Endodermal cell (in vitro differentiated cells): ENCODE measurements at regions not wholly inside any gene's neighbourhood (a gene's known extent, or its start where the extent isn't known, plus 50 kb on each side); places are given as distances from the start of the nearest gene placed in this dataset.

ENCODE experiments used
- DNase-seq: peaks from one replicate; pipeline ENCODE4 v3.0.0-alpha.2; 2017
- H3K27ac ChIP-seq: 2 replicates; pipeline ENCODE4 v1.5.1; 2013; ENCODE audit warnings: mild to moderate bottlenecking, low read depth, low read length, moderate library complexity
- H3K27me3 ChIP-seq: 2 replicates; pipeline ENCODE4 v1.6.1; 2013; ENCODE audit warnings: mild to moderate bottlenecking, low read length, moderate library complexity; ENCODE audit not compliant: insufficient read depth, control insufficient read depth, poor library complexity, severe bottlenecking
- H3K36me3 ChIP-seq: 2 replicates; pipeline ENCODE4 v1.7.0; 2013; ENCODE audit warnings: mild to moderate bottlenecking, low read length, moderate library complexity; ENCODE audit not compliant: control insufficient read depth, insufficient read depth
- H3K4me1 ChIP-seq: one replicate; pipeline ENCODE4 v1.7.0; 2013; ENCODE audit warnings: low read length; ENCODE audit not compliant: control insufficient read depth, insufficient read depth
- H3K4me3 ChIP-seq: 2 replicates; pipeline ENCODE4 v1.5.1; 2013; ENCODE audit warnings: mild to moderate bottlenecking, low read length, moderate library complexity
- H3K9ac ChIP-seq: 2 replicates; pipeline ENCODE4 v1.6.1; 2013; ENCODE audit warnings: mild to moderate bottlenecking, low read length, moderate library complexity; ENCODE audit not compliant: poor library complexity, severe bottlenecking; ENCODE audit errors: extremely low read depth
- H3K9me3 ChIP-seq: 2 replicates; pipeline ENCODE4 v1.6.1; 2013; ENCODE audit warnings: mild to moderate bottlenecking, low read length, moderate library complexity; ENCODE audit not compliant: control insufficient read depth
- H3K27ac Mint-ChIP-seq: 2 replicates; pipeline ENCODE4 v1.8.0; 2020; ENCODE audit warnings: mixed read lengths
- H3K27me3 Mint-ChIP-seq: 2 replicates; pipeline ENCODE4 v1.8.0; 2021; ENCODE audit warnings: mild to moderate bottlenecking, mixed read lengths; ENCODE audit not compliant: insufficient read depth
- H3K36me3 Mint-ChIP-seq: 2 replicates; pipeline ENCODE4 v1.8.0; 2020; ENCODE audit warnings: low read depth, mixed read lengths
- H3K4me1 Mint-ChIP-seq: 2 replicates; pipeline ENCODE4 v1.8.0; 2020; ENCODE audit warnings: mixed read lengths
- H3K4me3 Mint-ChIP-seq: 2 replicates; pipeline ENCODE4 v1.8.0; 2020; ENCODE audit warnings: mild to moderate bottlenecking, moderate library complexity, mixed read lengths
- H3K9me3 Mint-ChIP-seq: 2 replicates; pipeline ENCODE4 v1.8.0; 2020; ENCODE audit warnings: mild to moderate bottlenecking, mixed read lengths
- WGBS, 2 experiments: methylation state at CpG; one replicate each; pipeline versions ENCODE4 v1.1.5 to v1.1.7; 2013; ENCODE audit warnings: missing lambda C conversion rate in 2 of 2, mixed read lengths in 1 of 2; ENCODE audit not compliant: insufficient coverage in 1 of 2, insufficient read length in 1 of 2; 5-methylcytosine and 5-hydroxymethylcytosine counted together
- TF ChIP-seq, protein P1 (sequence below): fragments of 200-600 bp; sonication (generic); conservative IDR thresholded peaks from 2 replicates; pipeline ENCODE4 v1.5.0; 2021; ENCODE audit warnings: antibody characterized with exemption, mild to moderate bottlenecking

DNA sequence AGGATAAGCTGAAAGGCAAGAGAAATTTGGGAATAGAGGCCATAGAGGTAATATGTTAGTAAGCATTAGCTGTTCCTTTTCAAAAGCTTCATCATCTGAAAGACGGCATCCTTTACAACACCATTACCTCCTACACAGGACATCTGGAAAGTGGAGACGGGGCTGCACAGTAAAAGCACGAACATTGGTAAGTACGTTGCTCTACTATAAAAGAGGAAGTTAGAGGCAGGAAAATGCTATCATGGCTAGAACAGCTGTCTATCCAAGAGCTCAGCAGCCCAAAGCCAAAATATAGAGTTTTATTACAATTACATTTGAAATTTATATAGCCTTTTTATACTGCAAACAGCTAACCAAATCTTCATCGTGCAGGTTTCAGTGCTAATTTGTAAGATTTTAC, 172.3 kb upstream of the GRIP1 start:
- DNase-seq: no peak
- Histone ChIP-seq H3K27ac (no peak overlapping the region), H3K4me1 (no peaks in the 10 kb centered on the region), H3K9me3 (no peaks in the 10 kb centered on the region), H3K4me3 (no peak overlapping the region), H3K36me3 (no peaks in the 10 kb centered on the region), H3K27me3 (no peaks in the 10 kb centered on the region), H3K9ac (no peak overlapping the region)
- Mint-ChIP-seq H3K9me3 (no peaks in the 10 kb centered on the region), H3K4me3 (no peak overlapping the region), H3K36me3 (no peaks in the 10 kb centered on the region), H3K27me3 (peaks cover 4% of the 10 kb centered on the region), H3K27ac (no peak overlapping the region), H3K4me1 (no peaks in the 10 kb centered on the region)
- 87 to 100% methylated on average over 4 to 5 of the region's 5 CpGs for WGBS, 2 experiments
- TF ChIP-seq, protein P1, sequence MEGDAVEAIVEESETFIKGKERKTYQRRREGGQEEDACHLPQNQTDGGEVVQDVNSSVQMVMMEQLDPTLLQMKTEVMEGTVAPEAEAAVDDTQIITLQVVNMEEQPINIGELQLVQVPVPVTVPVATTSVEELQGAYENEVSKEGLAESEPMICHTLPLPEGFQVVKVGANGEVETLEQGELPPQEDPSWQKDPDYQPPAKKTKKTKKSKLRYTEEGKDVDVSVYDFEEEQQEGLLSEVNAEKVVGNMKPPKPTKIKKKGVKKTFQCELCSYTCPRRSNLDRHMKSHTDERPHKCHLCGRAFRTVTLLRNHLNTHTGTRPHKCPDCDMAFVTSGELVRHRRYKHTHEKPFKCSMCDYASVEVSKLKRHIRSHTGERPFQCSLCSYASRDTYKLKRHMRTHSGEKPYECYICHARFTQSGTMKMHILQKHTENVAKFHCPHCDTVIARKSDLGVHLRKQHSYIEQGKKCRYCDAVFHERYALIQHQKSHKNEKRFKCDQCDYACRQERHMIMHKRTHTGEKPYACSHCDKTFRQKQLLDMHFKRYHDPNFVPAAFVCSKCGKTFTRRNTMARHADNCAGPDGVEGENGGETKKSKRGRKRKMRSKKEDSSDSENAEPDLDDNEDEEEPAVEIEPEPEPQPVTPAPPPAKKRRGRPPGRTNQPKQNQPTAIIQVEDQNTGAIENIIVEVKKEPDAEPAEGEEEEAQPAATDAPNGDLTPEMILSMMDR: no peak

DNA sequence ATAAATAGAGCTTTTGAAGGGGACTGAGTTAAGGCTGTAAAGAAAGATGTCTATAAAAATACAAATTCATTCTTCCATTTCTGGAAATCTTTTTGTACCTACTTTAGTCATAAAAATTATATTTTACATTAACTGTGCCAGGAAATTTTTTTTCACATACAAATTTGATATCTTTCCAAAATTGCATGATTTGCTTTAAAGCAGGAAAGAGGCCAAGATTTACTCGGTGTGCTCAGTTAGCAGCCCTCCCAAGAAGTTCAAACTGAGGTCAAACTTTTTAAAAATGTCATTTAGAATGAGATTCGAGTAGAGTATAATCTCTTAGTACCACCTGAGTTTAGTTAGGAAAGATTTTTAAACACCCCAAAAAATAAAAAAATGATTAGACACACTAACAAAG, 173.2 kb upstream of the GRIP1 start:
- H3K9me3 ChIP-seq: no peaks in the 10 kb centered on the region
- 85% methylated on average over 2 of the region's 2 CpGs; no CpG with 5 or more reads in 1 of the 2 experiments for WGBS, 2 experiments
- Mint-ChIP-seq H3K4me3 (no peak overlapping the region), H3K27ac (no peak overlapping the region), H3K4me1 (no peaks in the 10 kb centered on the region), H3K9me3 (no peaks in the 10 kb centered on the region), H3K36me3 (no peaks in the 10 kb centered on the region), H3K27me3 (peaks cover under 1% of the 10 kb centered on the region)
- no peaks in the 10 kb centered on the region for H3K4me1 ChIP-seq
- H3K4me3 ChIP-seq: no peak overlapping the region
- no peaks in the 10 kb centered on the region for H3K27me3 ChIP-seq
- TF ChIP-seq, protein P1: no peak
- H3K36me3 ChIP-seq: no peaks in the 10 kb centered on the region
- no peak overlapping the region for H3K9ac ChIP-seq
- no peak for DNase-seq
- H3K27ac ChIP-seq: no peak overlapping the region

DNA sequence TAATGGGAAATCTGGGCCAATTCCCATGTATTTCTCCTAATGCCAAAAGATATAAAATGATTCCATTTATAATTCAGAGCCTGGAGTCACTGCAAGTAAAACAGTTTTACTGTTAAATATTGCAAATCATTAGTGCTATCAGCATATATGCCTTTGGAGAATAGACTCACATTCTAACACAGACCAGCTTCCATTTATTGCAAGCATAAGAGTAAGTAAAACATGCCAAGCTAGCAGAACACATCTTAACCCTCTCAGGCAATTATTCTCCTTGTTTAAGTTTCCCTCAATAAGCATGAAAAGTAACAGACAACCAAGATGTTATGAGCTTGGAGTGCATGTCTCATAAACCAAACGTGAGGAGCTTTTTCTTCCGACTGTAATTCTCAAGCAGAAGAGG, 173.9 kb upstream of the GRIP1 start:
- Histone ChIP-seq H3K9ac (no peak overlapping the region), H3K4me3 (no peak overlapping the region), H3K36me3 (no peaks in the 10 kb centered on the region), H3K27ac (no peak overlapping the region), H3K27me3 (no peaks in the 10 kb centered on the region), H3K9me3 (no peaks in the 10 kb centered on the region), H3K4me1 (no peaks in the 10 kb centered on the region)
- no peaks in the 10 kb centered on the region for H3K27me3 Mint-ChIP-seq
- H3K36me3 Mint-ChIP-seq: no peaks in the 10 kb centered on the region
- H3K4me1 Mint-ChIP-seq: no peaks in the 10 kb centered on the region
- no peak overlapping the region for H3K4me3 Mint-ChIP-seq
- TF ChIP-seq, protein P1: no peak
- no peak for DNase-seq
- WGBS, 2 experiments: 81 to 87% methylated on average over 2 of the region's 2 CpGs
- H3K9me3 Mint-ChIP-seq: no peaks in the 10 kb centered on the region
- H3K27ac Mint-ChIP-seq: no peak overlapping the region
